ENCODE measurements at regions not wholly inside any gene's neighbourhood (a gene's known extent, or its start where the extent isn't known, plus 50 kb on each side); places are given as distances from the start of the nearest gene placed in this dataset.

DNA sequence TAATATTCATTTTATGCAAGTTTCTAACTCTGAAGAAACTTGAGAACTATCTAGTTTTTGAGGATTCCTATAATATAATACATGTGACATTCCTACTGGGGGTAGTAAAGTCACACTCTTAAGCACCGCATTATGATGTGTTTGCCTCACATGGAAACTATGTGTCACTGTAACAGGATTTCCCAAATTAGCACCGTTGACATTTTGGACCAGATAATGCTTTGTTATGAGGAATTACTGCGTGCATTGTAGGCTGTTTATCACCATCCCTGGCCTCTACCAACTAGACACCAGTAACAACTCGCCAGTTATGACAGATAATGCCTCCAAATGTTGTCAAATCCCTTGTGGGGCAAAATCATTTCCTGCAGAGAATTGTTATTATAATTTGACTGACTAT lies 267.8 kb downstream of the RAP2B start:
- Histone ChIP-seq H3K4me3 (no peak overlapping the region), H3K4me1 (ENCODE audit: low read depth) (no peaks in the 10 kb centered on the region), H3K36me3 (no peaks in the 10 kb centered on the region), H3K27me3 (no peaks in the 10 kb centered on the region), H3K9me3 (ENCODE audit: low read depth) (no peaks in the 10 kb centered on the region), H3K27ac (no peak overlapping the region)
- TF ChIP-seq, protein P1, sequence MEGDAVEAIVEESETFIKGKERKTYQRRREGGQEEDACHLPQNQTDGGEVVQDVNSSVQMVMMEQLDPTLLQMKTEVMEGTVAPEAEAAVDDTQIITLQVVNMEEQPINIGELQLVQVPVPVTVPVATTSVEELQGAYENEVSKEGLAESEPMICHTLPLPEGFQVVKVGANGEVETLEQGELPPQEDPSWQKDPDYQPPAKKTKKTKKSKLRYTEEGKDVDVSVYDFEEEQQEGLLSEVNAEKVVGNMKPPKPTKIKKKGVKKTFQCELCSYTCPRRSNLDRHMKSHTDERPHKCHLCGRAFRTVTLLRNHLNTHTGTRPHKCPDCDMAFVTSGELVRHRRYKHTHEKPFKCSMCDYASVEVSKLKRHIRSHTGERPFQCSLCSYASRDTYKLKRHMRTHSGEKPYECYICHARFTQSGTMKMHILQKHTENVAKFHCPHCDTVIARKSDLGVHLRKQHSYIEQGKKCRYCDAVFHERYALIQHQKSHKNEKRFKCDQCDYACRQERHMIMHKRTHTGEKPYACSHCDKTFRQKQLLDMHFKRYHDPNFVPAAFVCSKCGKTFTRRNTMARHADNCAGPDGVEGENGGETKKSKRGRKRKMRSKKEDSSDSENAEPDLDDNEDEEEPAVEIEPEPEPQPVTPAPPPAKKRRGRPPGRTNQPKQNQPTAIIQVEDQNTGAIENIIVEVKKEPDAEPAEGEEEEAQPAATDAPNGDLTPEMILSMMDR (IDR thresholded peaks at IDR 0.05; ENCODE audit: low read depth, low read length), result no peak
- peak in 1 of 2 donors; percentile 13 for DNase-seq (ENCODE audit: low read depth in 1 of 2, low spot score in 1 of 2)

DNA sequence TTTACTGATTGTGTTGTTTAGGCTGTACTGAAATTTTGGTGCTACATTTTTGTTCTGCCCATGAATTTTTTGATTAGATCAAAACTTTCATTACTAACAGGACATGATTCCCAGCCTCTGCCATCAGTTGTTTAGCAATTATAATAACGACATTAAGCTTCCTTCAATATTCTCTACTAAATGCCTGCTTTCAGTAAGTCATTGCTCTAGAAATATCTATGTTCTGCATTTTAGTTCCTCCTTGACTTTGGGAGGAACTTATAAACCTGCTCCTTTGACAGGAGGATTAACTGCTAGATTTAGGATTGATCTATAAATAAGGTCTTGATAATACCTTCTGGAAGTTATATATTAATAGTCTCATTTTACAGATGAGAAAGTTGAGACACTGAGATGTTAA lies 269.1 kb downstream of the RAP2B start:
- Histone ChIP-seq H3K27me3 (no peaks in the 10 kb centered on the region), H3K27ac (no peak overlapping the region), H3K9me3 (ENCODE audit: low read depth) (no peaks in the 10 kb centered on the region), H3K4me3 (no peak overlapping the region), H3K36me3 (no peaks in the 10 kb centered on the region), H3K4me1 (ENCODE audit: low read depth) (no peaks in the 10 kb centered on the region)
- TF ChIP-seq, protein P1 (IDR thresholded peaks at IDR 0.05; ENCODE audit: low read depth, low read length), result no peak
- DNase-seq (ENCODE audit: low read depth in 1 of 2, low spot score in 1 of 2), result no peak

DNA sequence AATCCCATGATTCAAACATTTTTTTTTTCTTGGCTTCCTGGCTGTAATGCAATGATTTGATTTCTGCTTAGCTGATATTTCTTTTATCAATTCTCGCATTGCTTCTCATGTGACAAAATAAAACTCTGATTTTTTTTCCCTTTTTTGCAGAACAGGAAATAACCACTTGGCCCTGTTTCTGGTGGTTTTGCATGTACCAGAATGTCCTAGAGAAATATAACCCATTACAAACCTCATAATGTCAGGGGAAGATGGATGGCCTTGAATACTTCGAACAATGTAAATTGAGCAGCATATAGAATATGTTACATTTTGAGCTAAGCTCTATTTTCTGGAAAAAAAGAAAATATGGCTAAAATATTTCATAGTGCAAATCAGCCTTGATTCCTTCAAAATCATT lies 275.6 kb downstream of the RAP2B start:
- Histone ChIP-seq H3K4me1 (ENCODE audit: low read depth) (no peaks in the 10 kb centered on the region), H3K27ac (no peak overlapping the region), H3K9me3 (ENCODE audit: low read depth) (no peaks in the 10 kb centered on the region), H3K27me3 (no peaks in the 10 kb centered on the region), H3K36me3 (no peaks in the 10 kb centered on the region), H3K4me3 (no peak overlapping the region)
- no peak for DNase-seq (ENCODE audit: low read depth in 1 of 2, low spot score in 1 of 2)
- TF ChIP-seq, protein P1 (IDR thresholded peaks at IDR 0.05; ENCODE audit: low read depth, low read length), result no peak

DNA sequence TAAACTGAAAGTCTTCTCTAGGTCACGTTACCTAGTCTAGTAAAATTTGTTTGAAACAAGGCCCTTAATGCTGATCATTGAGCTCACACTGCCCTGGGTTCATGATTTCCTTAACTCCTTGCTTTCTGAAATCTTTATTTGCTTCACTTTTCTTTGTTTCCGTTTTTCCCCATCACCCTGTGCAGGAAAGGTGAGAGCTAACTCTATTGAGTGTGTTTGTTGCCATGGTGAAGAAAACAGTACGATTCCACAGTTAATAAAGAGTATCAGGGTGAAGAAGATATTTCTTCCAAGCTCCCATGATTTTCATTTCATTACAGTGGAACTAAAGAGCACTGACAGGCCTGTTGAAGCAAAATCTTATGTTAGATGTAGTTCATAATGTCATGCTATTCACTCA lies 276.2 kb downstream of the RAP2B start:
- no peaks in the 10 kb centered on the region for H3K9me3 ChIP-seq (ENCODE audit: low read depth)
- TF ChIP-seq, protein P1 (IDR thresholded peaks at IDR 0.05; ENCODE audit: low read depth, low read length), result no peak
- H3K27ac ChIP-seq, result no peak overlapping the region
- no peaks in the 10 kb centered on the region for H3K36me3 ChIP-seq
- H3K4me1 ChIP-seq (ENCODE audit: low read depth), result no peaks in the 10 kb centered on the region
- DNase-seq (ENCODE audit: low read depth in 1 of 2, low spot score in 1 of 2), result no peak
- H3K27me3 ChIP-seq, result no peaks in the 10 kb centered on the region
- H3K4me3 ChIP-seq, result no peak overlapping the region

DNA sequence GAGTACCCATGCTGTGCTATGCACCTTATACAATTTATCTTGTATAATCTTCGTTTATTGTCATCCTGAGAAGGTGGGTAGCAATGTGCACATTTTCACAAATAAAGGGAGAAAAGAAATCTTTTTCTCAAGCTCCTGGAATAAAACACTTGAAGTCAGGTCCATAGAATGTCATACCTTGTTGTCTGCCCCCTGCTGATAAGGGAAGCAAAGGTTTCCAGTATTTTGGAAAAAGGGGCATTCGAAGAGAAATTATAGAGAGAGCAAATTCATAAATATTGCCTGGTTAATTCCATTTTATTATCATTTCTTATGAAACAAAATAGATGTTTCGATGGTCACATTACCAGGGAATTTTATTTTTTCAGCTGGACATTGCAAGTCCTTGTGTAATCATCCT lies 277.8 kb downstream of the RAP2B start:
- no peaks in the 10 kb centered on the region for H3K9me3 ChIP-seq (ENCODE audit: low read depth)
- H3K27ac ChIP-seq, result no peak overlapping the region
- no peaks in the 10 kb centered on the region for H3K4me1 ChIP-seq (ENCODE audit: low read depth)
- TF ChIP-seq, protein P1 (IDR thresholded peaks at IDR 0.05; ENCODE audit: low read depth, low read length), result no peak
- DNase-seq (ENCODE audit: low read depth in 1 of 2, low spot score in 1 of 2), result no peak
- H3K27me3 ChIP-seq, result no peaks in the 10 kb centered on the region
- no peak overlapping the region for H3K4me3 ChIP-seq
- H3K36me3 ChIP-seq, result no peaks in the 10 kb centered on the region

DNA sequence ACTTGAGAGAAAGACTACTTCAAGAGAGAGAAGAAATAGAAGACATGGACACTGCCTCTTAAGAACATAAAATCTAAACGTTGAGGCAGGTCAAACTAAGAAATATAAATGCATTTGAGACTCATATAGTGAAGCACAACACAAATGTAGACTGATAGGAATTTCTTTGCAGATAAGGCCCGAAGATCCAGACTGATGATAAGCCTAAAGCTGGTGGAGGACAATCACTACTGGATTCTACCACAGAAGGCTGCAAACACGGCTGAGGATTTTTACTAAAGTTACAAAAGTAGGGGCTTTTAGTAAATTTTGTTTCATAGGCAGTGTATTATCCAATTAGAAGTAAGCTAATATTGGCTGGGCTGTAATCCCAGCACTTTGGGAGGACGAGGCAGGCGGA lies 278.3 kb downstream of the RAP2B start:
- Histone ChIP-seq H3K27ac (no peak overlapping the region), H3K27me3 (no peaks in the 10 kb centered on the region), H3K4me1 (ENCODE audit: low read depth) (no peaks in the 10 kb centered on the region), H3K4me3 (no peak overlapping the region), H3K36me3 (no peaks in the 10 kb centered on the region), H3K9me3 (ENCODE audit: low read depth) (no peaks in the 10 kb centered on the region)
- TF ChIP-seq, protein P1 (IDR thresholded peaks at IDR 0.05; ENCODE audit: low read depth, low read length), result no peak
- DNase-seq (ENCODE audit: low read depth in 1 of 2, low spot score in 1 of 2), result no peak

Data from cardiac muscle cell (in vitro differentiated cells and primary cell).